SK-N-SH (cell line): ENCODE measurements at regions not wholly inside any gene's neighbourhood (a gene's known extent, or its start where the extent isn't known, plus 50 kb on each side); places are given as distances from the start of the nearest gene placed in this dataset.

Source experiments
- CHD2 ChIP-seq: fragments of 150-350 bp; IDR thresholded peaks from 2 replicates; pipeline ENCODE4 v1.6.1; 2018; ENCODE audit warnings: low read length; ENCODE audit not compliant: partially characterized antibody
- CTCF ChIP-seq: fragments of 200-600 bp; sonication (generic); IDR thresholded peaks from 2 replicates; pipeline ENCODE4 v1.6.1; 2017; ENCODE audit warnings: antibody characterized with exemption, mild to moderate bottlenecking, moderate library complexity
- EP300 ChIP-seq, 2 experiments: IDR thresholded peaks; 2 replicates each; pipeline versions ENCODE4 v1.4.0 to v1.6.1; 2012; ENCODE audit warnings: borderline replicate concordance in 1 of 2, low read depth in 1 of 2, low read length in 1 of 2
- IRF3 ChIP-seq: fragments of 150-350 bp; IDR thresholded peaks from 2 replicates; pipeline ENCODE4 v1.6.1; 2016; ENCODE audit warnings: mild to moderate bottlenecking, low read depth, low read length
- JUND ChIP-seq: IDR thresholded peaks from 2 replicates; pipeline ENCODE4 v1.4.0; 2012
- MAX ChIP-seq: IDR thresholded peaks from 2 replicates; pipeline ENCODE4 v1.4.0; 2012; ENCODE audit warnings: low read depth
- NFIC ChIP-seq: IDR thresholded peaks from 2 replicates; pipeline ENCODE4 v1.4.0; 2012; ENCODE audit warnings: borderline replicate concordance
- POLR2AphosphoS5 ChIP-seq: IDR thresholded peaks from 2 replicates; pipeline ENCODE4 v1.6.1; 2012; ENCODE audit warnings: low read depth, low read length
- RAD21 ChIP-seq: IDR thresholded peaks from 2 replicates; pipeline ENCODE4 v1.6.1; 2012; ENCODE audit warnings: mild to moderate bottlenecking, low read length
- RFX5 ChIP-seq: IDR thresholded peaks from 2 replicates; pipeline ENCODE4 v1.6.1; 2012; ENCODE audit warnings: mild to moderate bottlenecking, improper control_type of control experiment, low read length
- SMC3 ChIP-seq: IDR thresholded peaks from 2 replicates; pipeline ENCODE4 v1.6.1; 2012; ENCODE audit warnings: low read depth, low read length, improper control_type of control experiment
- YY1 ChIP-seq: IDR thresholded peaks from 2 replicates; pipeline ENCODE4 v1.4.0; 2012; ENCODE audit warnings: low read depth, mild to moderate bottlenecking

GRCh38 chr22:49494555-49494954 lies 333.1 kb downstream of the BRD1 start:
- no peak for TF ChIP-seq NFIC
- no peak for TF ChIP-seq CTCF
- TF ChIP-seq CHD2, result no peak
- TF ChIP-seq JUND, result no peak
- no peak for TF ChIP-seq SMC3
- no peak for TF ChIP-seq EP300 (IDR thresholded peaks at IDR 0.05; ENCODE audit: borderline replicate concordance in 1 of 2, low read depth in 1 of 2, low read length in 1 of 2)
- TF ChIP-seq POLR2AphosphoS5, result no peak
- TF ChIP-seq RAD21, result no peak
- TF ChIP-seq MAX, result no peak
- no peak for TF ChIP-seq RFX5
- TF ChIP-seq IRF3, result no peak
- TF ChIP-seq YY1, result no peak
